K562 (cell line): ENCODE measurements at regions not wholly inside any gene's neighbourhood (a gene's known extent, or its start where the extent isn't known, plus 50 kb on each side); places are given as distances from the start of the nearest gene placed in this dataset.

Experiments
- CEBPB ChIP-seq: fragments of 450-650 bp; IDR thresholded peaks from 2 replicates; pipeline ENCODE4 v1.6.1; 2016; ENCODE audit warnings: missing genetic modification characterization, missing compliant biosample characterization
- RBM34 ChIP-seq: fragments of 200-400 bp; formaldehyde crosslinking; IDR thresholded peaks from 2 replicates; pipeline ENCODE4 v1.6.1; 2018; ENCODE audit warnings: low read length, borderline replicate concordance; ENCODE audit not compliant: insufficient read depth
- RFX7 ChIP-seq: fragments of 250-450 bp; sonication (Bioruptor Pico); IDR thresholded peaks from 2 replicates; pipeline ENCODE4 v1.5.1; 2021; ENCODE audit warnings: mild to moderate bottlenecking
- SMARCA4 ChIP-seq: fragments of 450-650 bp; IDR thresholded peaks from 2 replicates; pipeline ENCODE4 v1.6.1; 2016
- ZNF232 ChIP-seq: sonication (generic); formaldehyde crosslinking; IDR thresholded peaks from 2 replicates; pipeline ENCODE4 v1.8.0; 2022; ENCODE audit warnings: mild to moderate bottlenecking, missing genetic modification reagents
- TF ChIP-seq, protein P1 (sequence below): fragments of 250-450 bp; sonication (Bioruptor Pico); IDR thresholded peaks from 2 replicates; pipeline ENCODE4 v1.5.0; 2020; ENCODE audit warnings: mild to moderate bottlenecking
- TF ChIP-seq, protein P2 (sequence below), 3 experiments: IDR thresholded peaks in 2 of 3; conservative IDR thresholded peaks in 1 of 3; 2 replicates each; pipeline ENCODE4 v1.5.1; 2011 to 2012; ENCODE audit warnings: low read length in 3 of 3, mild to moderate bottlenecking in 3 of 3, control low read depth in 2 of 3, improper control_type of control experiment in 1 of 3, inconsistent platforms in 1 of 3, low read depth in 1 of 3, mixed read lengths in 1 of 3, moderate library complexity in 1 of 3; ENCODE audit not compliant: insufficient read depth in 2 of 3
- TF ChIP-seq, protein P3 (sequence below): fragments of 250-450 bp; sonication (Bioruptor Pico); IDR thresholded peaks from 2 replicates; pipeline ENCODE4 v1.4.0; 2020

DNA sequence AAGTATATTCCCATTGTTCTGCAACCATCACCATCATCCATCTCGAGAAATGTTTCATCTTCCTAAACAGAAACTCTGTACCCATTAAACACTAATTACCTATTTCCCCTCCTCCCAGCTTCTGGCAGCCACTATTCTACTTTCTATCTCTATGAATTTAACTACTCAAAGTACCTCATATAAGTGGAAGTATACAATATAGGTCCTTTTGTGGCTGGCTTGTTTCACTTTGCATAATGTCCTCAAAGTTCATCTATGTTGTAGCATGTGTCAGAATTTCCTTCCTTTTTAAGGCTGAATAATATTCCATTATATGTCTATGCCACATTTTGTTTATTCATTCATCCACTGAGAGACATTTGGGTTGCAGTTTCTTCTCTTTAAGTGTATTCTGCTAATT lies 159.4 kb downstream of the KCNRG start:
- TF ChIP-seq CEBPB (tag), result no peak
- TF ChIP-seq, protein P1, sequence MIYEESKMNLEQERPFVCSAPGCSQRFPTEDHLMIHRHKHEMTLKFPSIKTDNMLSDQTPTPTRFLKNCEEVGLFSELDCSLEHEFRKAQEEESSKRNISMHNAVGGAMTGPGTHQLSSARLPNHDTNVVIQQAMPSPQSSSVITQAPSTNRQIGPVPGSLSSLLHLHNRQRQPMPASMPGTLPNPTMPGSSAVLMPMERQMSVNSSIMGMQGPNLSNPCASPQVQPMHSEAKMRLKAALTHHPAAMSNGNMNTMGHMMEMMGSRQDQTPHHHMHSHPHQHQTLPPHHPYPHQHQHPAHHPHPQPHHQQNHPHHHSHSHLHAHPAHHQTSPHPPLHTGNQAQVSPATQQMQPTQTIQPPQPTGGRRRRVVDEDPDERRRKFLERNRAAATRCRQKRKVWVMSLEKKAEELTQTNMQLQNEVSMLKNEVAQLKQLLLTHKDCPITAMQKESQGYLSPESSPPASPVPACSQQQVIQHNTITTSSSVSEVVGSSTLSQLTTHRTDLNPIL (CRISPR knock-in tag), result no peak
- TF ChIP-seq SMARCA4, result no peak
- no peak for TF ChIP-seq ZNF232
- TF ChIP-seq, protein P2, sequence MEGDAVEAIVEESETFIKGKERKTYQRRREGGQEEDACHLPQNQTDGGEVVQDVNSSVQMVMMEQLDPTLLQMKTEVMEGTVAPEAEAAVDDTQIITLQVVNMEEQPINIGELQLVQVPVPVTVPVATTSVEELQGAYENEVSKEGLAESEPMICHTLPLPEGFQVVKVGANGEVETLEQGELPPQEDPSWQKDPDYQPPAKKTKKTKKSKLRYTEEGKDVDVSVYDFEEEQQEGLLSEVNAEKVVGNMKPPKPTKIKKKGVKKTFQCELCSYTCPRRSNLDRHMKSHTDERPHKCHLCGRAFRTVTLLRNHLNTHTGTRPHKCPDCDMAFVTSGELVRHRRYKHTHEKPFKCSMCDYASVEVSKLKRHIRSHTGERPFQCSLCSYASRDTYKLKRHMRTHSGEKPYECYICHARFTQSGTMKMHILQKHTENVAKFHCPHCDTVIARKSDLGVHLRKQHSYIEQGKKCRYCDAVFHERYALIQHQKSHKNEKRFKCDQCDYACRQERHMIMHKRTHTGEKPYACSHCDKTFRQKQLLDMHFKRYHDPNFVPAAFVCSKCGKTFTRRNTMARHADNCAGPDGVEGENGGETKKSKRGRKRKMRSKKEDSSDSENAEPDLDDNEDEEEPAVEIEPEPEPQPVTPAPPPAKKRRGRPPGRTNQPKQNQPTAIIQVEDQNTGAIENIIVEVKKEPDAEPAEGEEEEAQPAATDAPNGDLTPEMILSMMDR (IDR thresholded peaks at IDR 0.05 in 2 of 3, conservative IDR thresholded peaks at IDR 0.05 in 1 of 3; ENCODE audit: insufficient read depth in 2 of 3, low read depth in 1 of 3, low read length in 3 of 3), result no peak
- TF ChIP-seq RBM34, result no peak
- TF ChIP-seq, protein P3, sequence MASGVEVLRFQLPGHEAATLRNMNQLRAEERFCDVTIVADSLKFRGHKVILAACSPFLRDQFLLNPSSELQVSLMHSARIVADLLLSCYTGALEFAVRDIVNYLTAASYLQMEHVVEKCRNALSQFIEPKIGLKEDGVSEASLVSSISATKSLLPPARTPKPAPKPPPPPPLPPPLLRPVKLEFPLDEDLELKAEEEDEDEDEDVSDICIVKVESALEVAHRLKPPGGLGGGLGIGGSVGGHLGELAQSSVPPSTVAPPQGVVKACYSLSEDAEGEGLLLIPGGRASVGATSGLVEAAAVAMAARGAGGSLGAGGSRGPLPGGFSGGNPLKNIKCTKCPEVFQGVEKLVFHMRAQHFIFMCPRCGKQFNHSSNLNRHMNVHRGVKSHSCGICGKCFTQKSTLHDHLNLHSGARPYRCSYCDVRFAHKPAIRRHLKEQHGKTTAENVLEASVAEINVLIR (CRISPR knock-in tag), result no peak
- TF ChIP-seq RFX7 (CRISPR knock-in tag), result no peak
